ENCODE measurements at regions not wholly inside any gene's neighbourhood (a gene's known extent, or its start where the extent isn't known, plus 50 kb on each side); places are given as distances from the start of the nearest gene placed in this dataset.
"Not testable (repeated sequence)": the region's sequence is repeated elsewhere in the genome, so short reads cannot be mapped to it uniquely, and the experiment has no call there.

DNA sequence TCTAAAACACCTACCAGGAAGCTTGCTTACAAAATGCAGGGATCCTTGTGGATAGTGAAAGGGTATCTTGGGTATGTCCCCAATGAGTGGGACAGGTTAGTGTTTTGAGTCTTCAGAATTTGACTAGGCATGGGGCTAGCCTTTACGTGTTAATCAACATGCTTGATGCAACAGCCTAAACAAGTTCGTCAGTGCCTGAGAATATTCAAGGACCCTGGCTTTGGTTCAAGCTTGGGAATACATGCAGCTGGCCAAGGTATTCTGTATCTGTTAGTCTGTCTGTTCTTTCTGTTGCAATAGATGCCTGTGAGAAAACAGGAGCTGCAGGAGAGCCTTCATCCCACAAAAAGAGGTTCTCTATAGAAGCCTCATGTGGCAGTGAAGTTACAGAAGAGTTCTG is 149.5 kb downstream of the CCNG2 start:
- no peak for DNase-seq

DNA sequence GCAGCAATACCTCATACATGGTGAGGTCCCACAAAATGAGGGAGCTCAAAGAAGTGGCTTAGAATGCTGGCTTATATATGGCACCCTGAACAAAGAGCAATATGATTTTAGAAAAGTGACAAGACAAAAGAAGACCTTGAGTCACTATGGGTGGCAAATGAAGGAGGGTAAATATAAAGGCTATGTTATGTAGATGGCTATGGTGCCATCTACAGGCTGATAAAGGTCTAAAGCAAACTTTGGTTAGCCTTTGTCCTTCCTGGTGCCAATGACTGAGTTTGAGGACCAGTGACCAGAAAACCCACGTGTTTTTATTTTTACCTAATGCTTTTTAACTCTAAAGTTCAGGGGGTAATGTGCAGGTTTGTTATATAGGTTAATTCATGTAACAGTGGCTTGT is 151.8 kb downstream of the CCNG2 start:
- peak; percentile 35 for DNase-seq

DNA sequence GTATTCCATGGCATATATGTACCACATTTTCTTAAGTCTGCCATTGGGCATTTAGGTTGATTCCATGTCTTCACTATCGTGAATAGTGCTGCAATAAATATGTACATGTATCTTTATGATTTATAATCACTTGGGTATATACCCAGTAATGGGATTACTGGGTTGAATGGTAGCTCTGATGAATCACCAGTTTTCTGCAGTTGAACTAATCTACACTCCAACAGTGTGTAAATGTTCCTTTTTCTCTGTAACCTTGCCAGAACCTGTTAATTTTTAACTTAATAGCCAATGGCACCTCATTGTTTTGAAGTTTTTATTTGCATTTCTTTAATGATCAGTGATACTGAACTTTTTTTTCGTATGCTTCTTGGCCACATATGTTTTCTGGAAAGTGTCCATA is 152.5 kb downstream of the CCNG2 start:
- no peak for DNase-seq

DNA sequence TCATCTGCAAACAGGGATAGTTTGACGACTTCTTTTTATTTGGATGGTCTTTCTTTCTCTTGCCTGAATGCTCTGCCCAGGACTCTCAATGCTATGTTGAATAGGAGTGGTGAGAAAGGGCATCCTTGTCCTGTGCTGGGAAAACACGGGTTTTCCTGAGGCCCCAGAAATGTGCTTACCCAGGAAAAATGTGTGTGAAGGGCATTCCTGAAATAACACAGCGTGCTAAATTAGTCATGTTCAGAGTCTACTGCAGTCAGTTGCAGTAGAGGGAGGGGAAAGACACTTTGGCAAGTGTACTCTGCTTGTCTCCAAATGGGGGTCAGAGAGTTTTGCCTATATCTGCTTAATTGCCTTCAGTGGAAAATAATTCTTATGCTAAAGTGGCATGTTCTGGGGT is 153.9 kb downstream of the CCNG2 start:
- peak; percentile 33 for DNase-seq

DNA sequence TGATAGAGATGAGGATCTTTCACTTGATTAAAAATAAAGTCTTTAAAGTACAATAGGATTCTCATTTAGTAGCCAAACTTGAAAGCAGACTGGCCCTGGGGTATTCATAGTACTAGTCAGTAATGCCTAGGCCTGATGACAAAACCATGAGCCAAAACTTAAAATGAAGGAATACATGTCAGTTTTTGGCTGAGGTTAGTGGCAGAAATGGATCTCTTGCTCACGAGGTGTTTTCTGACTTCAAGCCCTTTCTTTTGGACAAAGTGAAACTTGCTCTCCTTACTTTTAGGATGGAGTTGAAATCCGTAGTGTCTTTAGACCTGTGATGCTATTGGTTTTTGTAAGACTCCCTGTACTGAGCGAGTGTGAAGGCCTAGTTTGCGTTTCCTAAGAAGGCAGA is 157.7 kb downstream of the CCNG2 start:
- no peak for DNase-seq

DNA sequence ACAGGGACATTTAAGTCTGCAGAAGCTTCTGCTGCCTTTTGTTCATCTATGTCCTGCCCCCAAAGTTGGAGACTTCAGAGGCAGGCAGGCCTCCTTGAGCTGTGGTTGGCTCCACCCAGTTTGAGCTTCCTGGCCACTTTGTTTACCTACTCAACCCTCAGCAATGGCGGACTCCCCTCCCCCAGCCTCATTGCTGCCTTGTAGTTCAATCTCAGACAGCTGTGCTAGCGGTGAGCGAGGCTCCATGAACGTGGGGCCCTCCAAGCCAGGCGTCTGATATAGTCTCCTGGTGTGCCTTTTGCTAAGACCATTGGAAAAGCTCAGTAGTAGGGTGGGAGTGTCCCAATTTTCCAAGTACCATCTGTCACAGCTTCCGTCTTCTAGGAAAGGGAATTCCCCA is 170.1 kb downstream of the CCNG2 start:
- DNase-seq = no peak

DNA sequence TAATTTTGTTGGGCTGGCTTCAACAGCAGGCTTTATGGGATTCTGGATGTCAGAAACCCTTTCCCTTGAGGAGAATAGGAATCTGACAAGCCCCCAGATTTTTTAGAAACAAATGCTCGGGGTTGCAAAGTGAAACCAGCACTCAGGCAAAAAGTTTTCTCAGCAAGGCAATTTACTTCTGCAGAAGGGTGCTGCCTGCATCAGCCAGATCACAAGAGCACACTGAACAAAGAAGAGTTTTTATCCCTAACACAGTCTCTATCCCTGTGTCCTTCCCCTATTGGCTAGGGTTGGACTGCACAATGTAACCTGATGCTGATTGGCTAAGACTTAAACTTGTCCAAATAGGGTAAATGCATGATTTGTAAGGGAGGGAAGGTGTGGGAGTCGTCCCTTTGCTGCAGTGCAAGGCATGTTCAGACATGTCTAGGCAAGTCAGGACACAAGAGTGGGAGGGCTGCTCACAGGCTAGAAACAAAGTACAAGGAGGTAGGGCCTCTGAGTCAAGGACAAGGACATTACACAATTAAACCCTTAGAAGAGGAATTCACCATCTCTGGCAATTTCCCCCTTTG is 175.8 kb downstream of the CCNG2 start:
- no peak for DNase-seq

DNA sequence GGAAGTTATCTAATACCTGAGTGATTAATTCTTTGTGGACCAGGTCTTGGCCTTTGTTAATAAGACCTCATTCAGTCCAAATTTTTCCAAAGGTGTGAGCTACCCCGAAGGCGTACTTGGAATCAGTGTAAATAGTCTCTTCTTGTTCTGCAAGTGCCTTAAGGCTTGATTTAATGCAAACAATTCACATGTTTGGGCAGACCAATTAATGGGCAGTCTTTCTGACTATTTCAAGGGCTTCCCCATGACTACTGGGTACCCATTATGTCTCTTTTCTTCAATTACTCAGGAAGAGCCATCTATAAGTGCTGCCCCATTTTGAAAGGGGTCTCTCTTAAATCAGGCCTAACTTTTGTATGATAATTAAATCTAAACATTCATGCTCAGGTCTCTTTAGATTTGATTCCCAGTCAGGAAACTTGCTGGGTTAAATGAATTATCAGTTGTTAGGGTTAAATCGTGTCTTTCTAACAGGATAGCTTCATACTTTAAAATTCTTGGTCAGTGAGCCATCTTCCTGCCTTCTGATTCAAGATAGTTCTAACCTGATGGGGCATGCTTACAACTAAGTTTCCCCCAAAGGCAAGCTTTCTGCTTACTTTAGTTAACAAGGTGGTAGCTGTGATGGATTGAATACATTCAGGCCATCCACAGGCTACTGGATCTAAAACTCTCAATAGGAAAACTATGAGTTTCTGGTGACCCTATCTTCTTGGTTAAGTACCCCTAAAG is 179.6 kb downstream of the CCNG2 start:
- no peak for DNase-seq

DNA sequence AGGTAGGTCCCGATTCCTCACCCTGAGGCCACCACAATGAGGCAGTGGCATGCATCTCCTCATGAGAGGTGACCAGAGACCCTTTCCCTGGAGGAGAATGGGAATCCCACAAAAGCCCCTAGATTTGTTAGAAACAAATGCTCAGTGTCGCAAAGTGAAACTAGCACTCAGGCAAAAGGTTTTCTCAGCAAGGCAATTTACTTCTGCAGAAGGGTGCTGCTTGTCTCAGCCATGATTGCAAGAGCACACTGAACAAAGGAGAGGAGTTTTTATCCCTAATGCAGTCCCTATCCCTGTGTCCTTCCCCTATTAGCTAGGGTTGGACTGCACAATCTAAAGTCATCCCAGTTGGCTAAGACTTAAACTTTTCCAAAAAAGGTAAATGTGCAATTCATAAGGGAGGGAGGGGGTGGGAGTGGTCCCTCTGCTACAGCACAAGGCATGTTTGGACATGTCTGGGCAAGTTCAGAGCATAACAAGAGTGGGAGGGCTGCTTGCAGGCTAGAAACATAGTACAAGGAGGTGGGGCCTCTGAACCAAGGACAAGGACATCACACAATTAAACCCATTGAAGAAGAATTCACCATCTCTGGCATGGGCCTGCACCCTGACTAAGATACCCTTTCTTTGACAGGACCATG is 185.3 kb downstream of the CCNG2 start:
- no peak for DNase-seq

DNA sequence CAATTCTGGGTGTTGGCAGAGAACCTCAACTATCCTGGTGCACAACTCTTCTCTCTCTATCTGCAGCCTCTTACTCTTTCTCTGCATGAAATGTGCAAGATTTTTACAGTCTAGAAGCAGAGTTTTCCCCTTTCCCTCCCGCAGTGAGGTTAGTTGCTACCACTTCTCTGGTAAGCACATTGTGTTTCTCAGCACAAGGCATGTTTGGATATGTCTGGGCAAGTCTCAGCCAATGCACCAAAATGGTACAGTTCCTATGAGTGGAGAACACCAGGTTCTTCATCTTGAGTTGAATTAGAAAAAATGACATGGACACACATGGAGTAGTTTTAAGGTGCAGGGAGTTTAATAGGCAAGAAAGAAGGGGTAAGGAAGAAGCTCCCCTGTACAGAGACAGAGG is 187.0 kb downstream of the CCNG2 start:
- DNase-seq = no peak

DNA sequence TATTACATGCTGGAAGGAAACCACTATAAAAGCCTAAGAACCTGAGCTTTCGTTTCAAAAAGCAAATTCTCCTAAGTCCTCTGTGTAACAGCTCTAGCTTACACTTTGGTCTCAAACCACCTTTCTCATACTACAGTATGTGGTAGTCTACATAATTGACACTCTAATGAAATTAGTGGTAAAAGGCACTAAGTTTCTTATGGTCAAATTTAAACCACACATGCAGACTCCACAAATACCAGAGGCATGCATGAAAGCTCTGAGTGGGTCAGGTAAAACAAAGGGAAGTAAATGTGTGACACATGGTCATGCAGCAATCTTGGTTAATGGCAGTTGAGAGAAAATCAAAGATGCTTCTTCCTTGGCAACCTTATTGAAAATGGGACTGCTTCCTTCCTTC is 187.8 kb downstream of the CCNG2 start:
- no peak for DNase-seq

DNA sequence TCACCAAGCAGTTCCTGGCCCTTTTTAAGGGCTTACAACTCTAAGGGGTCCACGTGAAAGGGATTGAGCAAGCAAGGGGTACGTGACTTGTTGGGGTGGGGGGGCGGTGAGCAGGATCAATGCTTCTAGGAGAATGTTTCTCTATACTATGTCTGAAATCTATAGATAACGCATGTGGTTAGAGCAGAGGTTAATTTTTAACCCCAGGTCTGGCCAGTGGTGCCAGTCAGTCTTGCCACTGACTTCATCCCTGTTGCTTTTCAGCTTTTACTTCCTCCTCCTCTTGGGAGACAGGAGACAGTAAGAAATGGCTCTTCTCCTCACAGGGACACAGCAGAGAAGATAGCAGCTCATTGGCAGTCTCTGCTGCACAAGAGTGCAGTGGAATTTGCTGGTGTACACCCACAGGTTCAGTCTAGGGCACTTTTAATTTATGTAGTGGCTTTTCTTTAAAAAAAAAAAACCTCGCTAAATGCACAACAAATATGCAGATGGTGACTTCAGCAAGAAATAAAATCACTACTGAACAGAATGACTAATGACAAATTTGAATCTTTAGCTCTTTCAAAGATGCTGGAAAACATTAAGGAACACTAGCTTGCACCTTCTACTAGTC is 190.5 kb downstream of the CCNG2 start:
- no peak for DNase-seq

DNA sequence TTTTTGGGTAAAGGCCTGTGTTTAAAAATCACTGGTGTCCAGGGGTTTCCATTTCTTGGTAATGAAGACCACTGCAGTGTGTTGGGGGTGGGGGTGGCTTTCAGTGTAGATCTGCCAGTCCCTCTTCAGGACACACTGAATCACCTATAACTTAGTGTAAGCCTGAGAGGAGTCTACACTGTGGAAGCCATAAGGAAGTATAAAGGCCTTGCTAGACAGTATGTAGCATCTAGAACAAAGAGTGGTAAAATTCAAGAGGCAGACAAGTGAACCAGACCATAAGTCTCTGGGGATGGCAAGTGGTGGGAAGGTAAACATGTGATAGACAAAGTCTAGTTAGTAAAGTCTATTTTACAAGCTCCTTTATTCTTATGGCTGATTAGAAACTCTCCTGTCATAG is 191.8 kb downstream of the CCNG2 start:
- DNase-seq = no peak

DNA sequence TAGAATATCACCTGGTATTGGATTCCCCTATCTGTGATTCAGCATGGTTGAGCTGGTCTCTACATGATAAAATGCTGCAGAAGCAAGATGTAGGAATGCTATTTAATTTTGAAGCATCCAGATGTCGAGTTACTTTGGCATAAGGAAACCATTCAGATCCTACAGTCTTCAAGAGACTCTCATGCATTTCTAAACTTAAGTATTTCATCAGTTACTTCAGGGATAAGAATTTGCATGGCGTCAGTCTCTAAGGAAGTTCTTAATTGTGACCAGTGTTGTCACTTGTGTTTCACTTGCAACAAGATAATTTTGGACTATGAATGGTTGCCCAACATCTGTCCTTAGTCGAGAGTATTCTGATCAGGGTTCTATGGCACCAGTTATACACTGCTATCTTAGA is 192.4 kb downstream of the CCNG2 start:
- DNase-seq = no peak

DNA sequence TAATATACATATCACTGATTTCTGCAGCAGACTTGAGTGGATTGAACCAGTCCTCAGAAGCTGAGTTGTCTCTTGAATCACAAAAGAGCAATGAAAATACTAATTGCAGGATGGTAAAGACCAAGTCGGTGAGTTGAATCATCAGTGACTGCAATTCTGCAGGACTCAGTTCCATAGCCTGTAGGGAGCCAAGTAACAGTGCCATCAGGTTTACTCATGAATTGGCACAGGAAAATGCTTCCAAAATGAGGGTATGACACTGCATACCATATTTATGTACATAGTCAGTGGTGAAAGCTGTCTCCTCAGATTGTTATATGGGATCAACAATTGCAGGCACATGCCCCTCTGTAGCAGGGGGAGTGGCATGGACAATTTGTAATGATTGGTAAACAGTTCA is 192.8 kb downstream of the CCNG2 start:
- peak; percentile 20 for DNase-seq

DNA sequence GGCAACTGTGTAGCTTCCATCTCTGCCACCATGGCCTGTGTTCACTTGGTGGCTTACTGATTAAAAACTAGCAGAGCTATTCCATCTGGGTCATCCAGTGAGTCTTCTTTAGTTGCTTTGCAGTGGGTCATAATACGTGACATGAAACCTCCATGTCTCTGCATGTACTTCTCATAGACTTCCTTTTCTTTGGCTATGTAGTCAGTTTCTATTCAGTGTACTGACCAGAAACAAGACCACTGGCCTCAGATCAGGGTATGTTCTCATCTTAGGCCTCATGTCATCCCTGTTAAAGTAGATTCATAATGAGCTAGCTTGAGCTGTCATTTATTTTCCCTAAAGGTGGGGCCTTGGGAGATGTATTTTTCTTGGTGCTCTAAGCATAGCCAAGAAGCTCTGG is 195.2 kb downstream of the CCNG2 start:
- no peak for DNase-seq

DNA sequence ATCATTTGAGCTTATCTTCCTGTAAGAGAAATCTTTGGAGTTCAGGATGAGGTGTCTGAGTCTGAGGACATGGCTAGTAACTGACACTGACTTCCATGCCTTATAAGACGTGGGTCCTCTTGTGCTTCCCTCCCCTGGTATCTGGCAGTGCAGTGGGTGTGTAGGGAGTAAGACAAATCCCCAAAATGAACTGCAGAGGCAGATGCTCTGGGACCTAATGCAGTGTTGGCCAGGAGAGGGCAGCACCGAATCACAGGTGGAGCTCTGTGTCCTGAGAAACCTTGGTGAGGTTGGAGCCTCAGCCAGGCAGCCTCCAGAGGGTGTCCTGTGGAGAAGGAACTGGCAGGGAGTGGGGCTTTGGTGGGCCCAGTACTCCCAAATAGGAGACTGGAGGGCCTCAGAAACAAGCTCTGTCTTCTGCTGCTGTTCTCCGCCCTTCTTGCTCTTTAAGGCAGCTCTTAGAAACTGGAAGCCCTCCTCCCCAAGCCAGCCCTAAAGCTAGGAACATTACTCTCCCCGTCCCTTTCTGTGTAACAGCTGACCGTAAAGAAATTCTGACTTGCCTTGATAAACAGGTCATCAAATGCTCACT is 196.8 kb downstream of the CCNG2 start:
- not testable (repeated sequence) for DNase-seq

DNA sequence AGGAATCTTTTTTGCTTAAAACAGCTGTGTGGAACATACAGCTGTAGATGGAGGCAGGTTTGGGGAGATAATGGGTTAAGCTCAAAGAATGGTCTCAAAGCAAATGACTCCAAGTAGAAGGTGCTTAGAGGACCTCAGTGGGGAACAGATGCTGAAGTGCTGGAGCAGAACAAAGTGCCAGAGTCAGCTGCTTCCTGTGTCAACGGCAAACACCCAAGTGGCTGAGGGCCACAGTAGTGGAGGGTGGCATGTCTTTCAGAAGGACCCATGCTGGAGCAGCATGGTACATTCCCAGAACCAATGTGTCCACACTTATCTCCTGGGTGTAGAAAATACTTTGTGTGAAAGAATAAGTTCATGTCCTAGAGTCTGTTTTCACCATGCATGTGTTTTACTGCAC is 197.5 kb downstream of the CCNG2 start:
- DNase-seq = no peak

DNA sequence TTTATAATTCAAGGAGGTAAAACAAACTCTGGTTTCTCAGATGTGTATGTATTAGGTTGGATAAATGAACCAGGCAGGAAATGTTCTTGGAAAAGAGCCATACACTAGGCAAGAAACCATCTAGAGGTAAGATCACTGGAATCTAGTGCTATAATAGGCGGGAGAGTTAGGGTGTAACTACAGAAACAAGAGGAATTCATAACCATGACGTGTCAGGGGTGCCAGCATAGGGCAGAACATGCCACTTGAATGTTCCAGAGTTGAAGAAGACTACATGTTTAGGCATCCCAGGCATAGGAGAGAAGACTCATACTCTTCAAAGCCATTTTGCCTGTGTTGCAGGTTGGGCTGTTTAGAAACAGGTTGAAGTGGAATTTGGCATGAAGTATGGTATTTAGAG is 198.7 kb downstream of the CCNG2 start:
- no peak for DNase-seq

DNA sequence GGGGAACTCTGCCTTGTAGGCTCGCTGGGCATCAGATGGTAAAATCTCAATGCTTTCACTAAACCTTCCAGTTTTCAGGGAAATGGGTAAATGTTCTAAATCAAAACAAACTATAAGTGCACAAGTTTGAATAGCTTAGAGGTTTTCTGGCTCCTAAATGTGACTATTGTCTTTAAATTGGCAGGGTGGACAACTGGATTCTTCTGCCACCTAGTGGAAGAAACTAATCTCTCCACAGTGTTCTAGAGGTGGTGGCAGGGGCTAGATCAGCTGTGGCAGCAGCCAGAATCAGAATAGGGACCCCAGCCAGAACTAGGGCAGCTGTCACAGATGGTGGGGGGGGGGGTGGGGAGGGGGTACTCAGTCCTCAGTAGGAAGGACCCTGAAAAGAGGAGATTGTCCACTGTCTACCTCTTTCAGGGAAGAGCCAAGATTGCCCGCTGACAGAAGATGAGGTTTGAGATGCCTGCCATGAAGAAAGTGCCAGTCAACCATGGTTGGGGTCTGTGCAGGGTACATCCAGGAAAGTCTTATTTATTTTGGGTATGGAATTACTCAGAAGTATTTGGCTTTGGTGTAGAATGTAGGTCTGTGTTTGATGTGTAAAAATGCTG is 201.4 kb downstream of the CCNG2 start:
- peak; percentile 24 for DNase-seq

DNA sequence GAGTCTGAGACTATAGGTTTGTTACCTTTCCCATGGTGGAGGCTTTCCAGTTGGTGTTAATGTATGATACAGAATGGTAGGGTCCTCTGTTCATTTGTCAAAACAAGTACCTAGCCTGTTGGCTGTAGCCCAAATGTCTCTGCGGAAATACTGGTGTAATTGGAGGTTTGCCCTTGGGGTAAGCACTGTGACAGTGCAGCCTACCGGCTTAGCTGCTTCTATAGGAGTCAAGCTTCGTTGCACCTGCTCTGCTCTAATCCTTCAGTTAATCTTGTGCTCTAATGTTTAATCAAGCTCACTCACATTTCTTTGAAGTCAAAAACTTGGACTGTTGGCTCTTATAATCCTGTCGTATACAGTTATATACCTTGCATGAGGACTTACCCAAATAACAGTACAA is 203.4 kb downstream of the CCNG2 start:
- no peak for DNase-seq

DNA sequence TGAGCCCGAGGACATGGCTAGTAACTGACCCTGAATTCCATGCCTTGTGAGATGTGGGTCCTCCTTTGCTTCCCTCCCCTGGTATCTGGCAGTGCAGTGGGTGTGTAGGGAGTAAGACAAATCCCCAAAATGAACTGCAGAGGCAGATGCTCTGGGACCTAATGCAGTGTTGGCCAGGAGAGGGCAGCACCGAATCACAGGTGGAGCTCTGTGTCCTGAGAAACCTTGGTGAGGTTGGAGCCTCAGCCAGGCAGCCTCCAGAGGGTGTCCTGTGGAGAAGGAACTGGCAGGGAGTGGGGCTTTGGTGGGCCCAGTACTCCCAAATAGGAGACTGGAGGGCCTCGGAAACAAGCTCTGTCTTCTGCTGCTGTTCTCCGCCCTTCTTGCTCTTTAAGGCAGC is 209.9 kb downstream of the CCNG2 start:
- DNase-seq = not testable (repeated sequence)

DNA sequence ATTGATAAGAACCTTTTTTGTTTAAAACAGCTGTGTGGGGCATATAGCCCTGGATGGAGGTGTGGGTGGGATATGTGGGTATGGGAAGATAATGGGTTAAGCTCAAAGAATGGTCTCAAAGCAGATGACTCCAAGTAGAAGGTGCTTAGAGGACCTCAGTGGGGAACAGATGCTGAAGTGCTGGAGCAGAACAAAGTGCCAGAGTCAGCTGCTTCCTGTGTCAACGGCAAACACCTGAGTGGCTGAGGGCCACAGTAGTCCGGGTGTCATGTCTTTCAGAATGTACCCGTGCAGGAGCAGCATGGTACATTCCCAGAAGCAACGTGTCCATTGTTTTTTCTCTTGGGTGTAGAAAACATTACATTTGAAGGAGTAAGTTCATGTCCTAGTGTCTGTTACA is 210.6 kb downstream of the CCNG2 start:
- no peak for DNase-seq

All from fibroblast of skin of abdomen (primary cell).